Trophoblast cell (in vitro differentiated cells and primary cell): ENCODE measurements at regions not wholly inside any gene's neighbourhood (a gene's known extent, or its start where the extent isn't known, plus 50 kb on each side); places are given as distances from the start of the nearest gene placed in this dataset.

Experiments used
- DNase-seq, 2 donors: peaks; one replicate each; pipeline ENCODE4 v3.0.0-alpha.2; 2016
- H2AFZ ChIP-seq: 2 replicates; pipeline ENCODE4 v1.6.1; 2013; ENCODE audit warnings: low read length, moderate library complexity, mild to moderate bottlenecking; ENCODE audit not compliant: insufficient read depth, poor library complexity
- H2AK5ac ChIP-seq: 2 replicates; pipeline ENCODE4 v1.6.1; 2013; ENCODE audit warnings: mild to moderate bottlenecking, low read length
- H2BK120ac ChIP-seq: 2 replicates; pipeline ENCODE4 v1.6.1; 2013; ENCODE audit warnings: low read length, mild to moderate bottlenecking, moderate library complexity; ENCODE audit not compliant: insufficient read depth, poor library complexity
- H2BK12ac ChIP-seq: 2 replicates; pipeline ENCODE4 v1.6.1; 2013; ENCODE audit warnings: mild to moderate bottlenecking, low read length, moderate library complexity
- H2BK5ac ChIP-seq: 2 replicates; pipeline ENCODE4 v1.6.1; 2013; ENCODE audit warnings: low read length, low read depth, moderate library complexity, mild to moderate bottlenecking; ENCODE audit not compliant: poor library complexity
- H3K14ac ChIP-seq: 2 replicates; pipeline ENCODE4 v1.6.1; 2013; ENCODE audit warnings: mild to moderate bottlenecking, low read length
- H3K18ac ChIP-seq: 2 replicates; pipeline ENCODE4 v1.6.1; 2013; ENCODE audit warnings: mild to moderate bottlenecking, low read length
- H3K23ac ChIP-seq: 2 replicates; pipeline ENCODE4 v1.6.1; 2013; ENCODE audit warnings: low read length
- H3K27ac ChIP-seq: 2 replicates; pipeline ENCODE4 v1.5.1; 2013; ENCODE audit warnings: low read depth, mild to moderate bottlenecking, inconsistent platforms, low read length, moderate library complexity
- H3K27me3 ChIP-seq: 2 replicates; pipeline ENCODE4 v1.6.1; 2013; ENCODE audit warnings: inconsistent platforms, mild to moderate bottlenecking, low read length, moderate library complexity; ENCODE audit not compliant: insufficient read depth
- H3K36me3 ChIP-seq, 2 experiments: 1 replicate in 1 of 2; 2 replicates in 1 of 2; pipeline ENCODE4 v1.6.1; 2013; ENCODE audit warnings: low read length in 2 of 2, mild to moderate bottlenecking in 2 of 2, moderate library complexity in 1 of 2; ENCODE audit not compliant: insufficient read depth in 2 of 2, control insufficient read depth in 1 of 2
- H3K4ac ChIP-seq: 2 replicates; pipeline ENCODE4 v1.6.1; 2013; ENCODE audit warnings: low read depth, mild to moderate bottlenecking, low read length, moderate library complexity
- H3K4me1 ChIP-seq, 2 experiments: 1 replicate in 1 of 2; 2 replicates in 1 of 2; pipeline ENCODE4 v1.6.1; 2013; ENCODE audit warnings: low read length in 2 of 2, mild to moderate bottlenecking in 2 of 2, moderate library complexity in 1 of 2; ENCODE audit not compliant: insufficient read depth in 2 of 2, control insufficient read depth in 1 of 2
- H3K4me2 ChIP-seq: 2 replicates; pipeline ENCODE4 v1.6.1; 2013; ENCODE audit warnings: inconsistent platforms, mild to moderate bottlenecking, low read length, moderate library complexity
- H3K4me3 ChIP-seq: 2 replicates; pipeline ENCODE4 v1.5.1; 2013; ENCODE audit warnings: mild to moderate bottlenecking, low read depth, low read length, inconsistent platforms
- H3K79me1 ChIP-seq: one replicate; pipeline ENCODE4 v1.6.1; 2013; ENCODE audit warnings: low read length
- H3K79me2 ChIP-seq: 2 replicates; pipeline ENCODE4 v1.6.1; 2013; ENCODE audit warnings: low read length, mild to moderate bottlenecking; ENCODE audit not compliant: control insufficient read depth, insufficient read depth, poor library complexity
- H3K9ac ChIP-seq: 2 replicates; pipeline ENCODE4 v1.6.1; 2013; ENCODE audit warnings: mild to moderate bottlenecking, low read length
- H3K9me3 ChIP-seq: 2 replicates; pipeline ENCODE4 v1.6.1; 2013; ENCODE audit warnings: low read depth, mild to moderate bottlenecking, control low read depth, inconsistent platforms, low read length; ENCODE audit not compliant: insufficient read depth
- H4K12ac ChIP-seq: 2 replicates; pipeline ENCODE4 v1.6.1; 2013; ENCODE audit warnings: low read depth, mild to moderate bottlenecking, low read length, moderate library complexity
- H4K8ac ChIP-seq: 2 replicates; pipeline ENCODE4 v1.6.1; 2013; ENCODE audit warnings: low read depth, mild to moderate bottlenecking, low read length, moderate library complexity
- H4K91ac ChIP-seq: one replicate; pipeline ENCODE4 v1.6.1; 2013; ENCODE audit warnings: low read depth, mild to moderate bottlenecking, low read length, moderate library complexity
- WGBS: extraction: QIAGEN DNeasy Blood & Tissue Kit; methylation state at CpG from one replicate; pipeline ENCODE4 v1.1.7; 2013; ENCODE audit warnings: missing lambda C conversion rate; ENCODE audit not compliant: insufficient read length, insufficient coverage; ENCODE audit errors: extremely low coverage; 5-methylcytosine and 5-hydroxymethylcytosine counted together

GRCh38 chr4:79673898-79674297, 265.9 kb upstream of the GK2 start:
- no peak overlapping the region for H3K27ac ChIP-seq
- H3K9me3 ChIP-seq, result no peaks in the 10 kb centered on the region
- H3K14ac ChIP-seq, result no peak overlapping the region
- H3K79me1 ChIP-seq, result no peaks in the 10 kb centered on the region
- no peaks in the 10 kb centered on the region for H3K36me3 ChIP-seq
- no peak overlapping the region for H2BK120ac ChIP-seq
- no peak overlapping the region for H3K4me2 ChIP-seq
- no peak overlapping the region for H4K8ac ChIP-seq
- no peak overlapping the region for H2BK12ac ChIP-seq
- H4K12ac ChIP-seq, result no peak overlapping the region
- H3K4me1 ChIP-seq, result no peaks in the 10 kb centered on the region
- no peak overlapping the region for H3K18ac ChIP-seq
- H3K23ac ChIP-seq, result no peak overlapping the region
- H3K9ac ChIP-seq, result no peak overlapping the region
- H3K27me3 ChIP-seq, result no peaks in the 10 kb centered on the region
- WGBS, result no CpG with 5 or more reads among the region's 3 CpGs
- no peaks in the 10 kb centered on the region for H3K79me2 ChIP-seq
- no peak overlapping the region for H2BK5ac ChIP-seq
- H2AFZ ChIP-seq, result no peak overlapping the region
- no peak overlapping the region for H2AK5ac ChIP-seq
- DNase-seq, result no peak
- no peak overlapping the region for H4K91ac ChIP-seq
- no peak overlapping the region for H3K4ac ChIP-seq
- H3K4me3 ChIP-seq, result no peak overlapping the region

- Histone ChIP-seq H3K4me3 (no peak overlapping the region), H3K9me3 (no peaks in the 10 kb centered on the region), H4K12ac (no peak overlapping the region), H3K4me1 (no peaks in the 10 kb centered on the region), H3K27me3 (no peaks in the 10 kb centered on the region), H3K18ac (no peak overlapping the region), H3K23ac (no peak overlapping the region), H3K14ac (no peak overlapping the region), H4K8ac (no peak overlapping the region), H3K79me2 (no peaks in the 10 kb centered on the region), H3K4ac (no peak overlapping the region), H3K36me3 (no peaks in the 10 kb centered on the region), H2AK5ac (no peak overlapping the region), H2BK120ac (no peak overlapping the region), H2BK12ac (no peak overlapping the region), H3K9ac (no peak overlapping the region), H3K79me1 (no peaks in the 10 kb centered on the region), H2BK5ac (no peak overlapping the region), H2AFZ (no peak overlapping the region), H4K91ac (no peak overlapping the region), H3K27ac (no peak overlapping the region), H3K4me2 (no peak overlapping the region)
- peak in 1 of 2 donors; percentile 65 for DNase-seq
- WGBS, result no CpG with 5 or more reads among the region's 7 CpGs
Measured at GRCh38 chr4:79673377-79673776, 265.3 kb upstream of the GK2 start.

- Histone ChIP-seq H4K91ac (no peak overlapping the region), H2AFZ (no peak overlapping the region), H4K8ac (no peak overlapping the region), H3K18ac (no peak overlapping the region), H3K27ac (no peak overlapping the region), H2AK5ac (no peak overlapping the region), H3K4me1 (no peaks in the 10 kb centered on the region), H2BK120ac (no peak overlapping the region), H3K79me2 (no peaks in the 10 kb centered on the region), H2BK5ac (no peak overlapping the region), H3K27me3 (no peaks in the 10 kb centered on the region), H3K79me1 (no peaks in the 10 kb centered on the region), H3K4me3 (no peak overlapping the region), H3K23ac (no peak overlapping the region), H3K9ac (no peak overlapping the region), H2BK12ac (no peak overlapping the region), H3K14ac (no peak overlapping the region), H3K4me2 (no peak overlapping the region), H3K9me3 (no peaks in the 10 kb centered on the region), H3K4ac (no peak overlapping the region), H4K12ac (no peak overlapping the region), H3K36me3 (no peaks in the 10 kb centered on the region)
- WGBS, result no CpG with 5 or more reads among the region's 3 CpGs
- no peak for DNase-seq
Measured at GRCh38 chr4:79666875-79667274, 258.8 kb upstream of the GK2 start.

GRCh38 chr4:79666112-79666511, 258.1 kb upstream of the GK2 start:
- no peak overlapping the region for H2BK5ac ChIP-seq
- no CpG with 5 or more reads among the region's 1 CpG for WGBS
- no peaks in the 10 kb centered on the region for H3K4me1 ChIP-seq
- no peaks in the 10 kb centered on the region for H3K79me2 ChIP-seq
- no peak overlapping the region for H2BK12ac ChIP-seq
- no peak overlapping the region for H3K23ac ChIP-seq
- H2AFZ ChIP-seq, result no peak overlapping the region
- DNase-seq, result no peak
- H3K9ac ChIP-seq, result no peak overlapping the region
- H3K36me3 ChIP-seq, result no peaks in the 10 kb centered on the region
- no peaks in the 10 kb centered on the region for H3K79me1 ChIP-seq
- no peak overlapping the region for H4K8ac ChIP-seq
- H3K27ac ChIP-seq, result no peak overlapping the region
- H2AK5ac ChIP-seq, result no peak overlapping the region
- H3K4ac ChIP-seq, result no peak overlapping the region
- no peak overlapping the region for H3K4me2 ChIP-seq
- H3K18ac ChIP-seq, result no peak overlapping the region
- H3K27me3 ChIP-seq, result no peaks in the 10 kb centered on the region
- no peak overlapping the region for H4K12ac ChIP-seq
- no peak overlapping the region for H2BK120ac ChIP-seq
- no peaks in the 10 kb centered on the region for H3K9me3 ChIP-seq
- no peak overlapping the region for H3K14ac ChIP-seq
- no peak overlapping the region for H4K91ac ChIP-seq
- no peak overlapping the region for H3K4me3 ChIP-seq
